Trophoblast cell (in vitro differentiated cells and primary cell): ENCODE measurements at regions not wholly inside any gene's neighbourhood (a gene's known extent, or its start where the extent isn't known, plus 50 kb on each side); places are given as distances from the start of the nearest gene placed in this dataset.
A peak's percentile ranks its signal among the peaks of the same experiment; 100 is the strongest.

ENCODE experiments used
- DNase-seq, 2 donors: peaks; one replicate each; pipeline ENCODE4 v3.0.0-alpha.2; 2016
- H2AFZ ChIP-seq: 2 replicates; pipeline ENCODE4 v1.6.1; 2013; ENCODE audit warnings: low read length, moderate library complexity, mild to moderate bottlenecking; ENCODE audit not compliant: insufficient read depth, poor library complexity
- H2AK5ac ChIP-seq: 2 replicates; pipeline ENCODE4 v1.6.1; 2013; ENCODE audit warnings: mild to moderate bottlenecking, low read length
- H2BK120ac ChIP-seq: 2 replicates; pipeline ENCODE4 v1.6.1; 2013; ENCODE audit warnings: low read length, mild to moderate bottlenecking, moderate library complexity; ENCODE audit not compliant: insufficient read depth, poor library complexity
- H2BK12ac ChIP-seq: 2 replicates; pipeline ENCODE4 v1.6.1; 2013; ENCODE audit warnings: mild to moderate bottlenecking, low read length, moderate library complexity
- H2BK5ac ChIP-seq: 2 replicates; pipeline ENCODE4 v1.6.1; 2013; ENCODE audit warnings: low read length, low read depth, moderate library complexity, mild to moderate bottlenecking; ENCODE audit not compliant: poor library complexity
- H3K14ac ChIP-seq: 2 replicates; pipeline ENCODE4 v1.6.1; 2013; ENCODE audit warnings: mild to moderate bottlenecking, low read length
- H3K18ac ChIP-seq: 2 replicates; pipeline ENCODE4 v1.6.1; 2013; ENCODE audit warnings: mild to moderate bottlenecking, low read length
- H3K23ac ChIP-seq: 2 replicates; pipeline ENCODE4 v1.6.1; 2013; ENCODE audit warnings: low read length
- H3K27ac ChIP-seq: 2 replicates; pipeline ENCODE4 v1.5.1; 2013; ENCODE audit warnings: low read depth, mild to moderate bottlenecking, inconsistent platforms, low read length, moderate library complexity
- H3K27me3 ChIP-seq: 2 replicates; pipeline ENCODE4 v1.6.1; 2013; ENCODE audit warnings: inconsistent platforms, mild to moderate bottlenecking, low read length, moderate library complexity; ENCODE audit not compliant: insufficient read depth
- H3K36me3 ChIP-seq, 2 experiments: 1 replicate in 1 of 2; 2 replicates in 1 of 2; pipeline ENCODE4 v1.6.1; 2013; ENCODE audit warnings: low read length in 2 of 2, mild to moderate bottlenecking in 2 of 2, moderate library complexity in 1 of 2; ENCODE audit not compliant: insufficient read depth in 2 of 2, control insufficient read depth in 1 of 2
- H3K4ac ChIP-seq: 2 replicates; pipeline ENCODE4 v1.6.1; 2013; ENCODE audit warnings: low read depth, mild to moderate bottlenecking, low read length, moderate library complexity
- H3K4me1 ChIP-seq, 2 experiments: 1 replicate in 1 of 2; 2 replicates in 1 of 2; pipeline ENCODE4 v1.6.1; 2013; ENCODE audit warnings: low read length in 2 of 2, mild to moderate bottlenecking in 2 of 2, moderate library complexity in 1 of 2; ENCODE audit not compliant: insufficient read depth in 2 of 2, control insufficient read depth in 1 of 2
- H3K4me2 ChIP-seq: 2 replicates; pipeline ENCODE4 v1.6.1; 2013; ENCODE audit warnings: inconsistent platforms, mild to moderate bottlenecking, low read length, moderate library complexity
- H3K4me3 ChIP-seq: 2 replicates; pipeline ENCODE4 v1.5.1; 2013; ENCODE audit warnings: mild to moderate bottlenecking, low read depth, low read length, inconsistent platforms
- H3K79me1 ChIP-seq: one replicate; pipeline ENCODE4 v1.6.1; 2013; ENCODE audit warnings: low read length
- H3K79me2 ChIP-seq: 2 replicates; pipeline ENCODE4 v1.6.1; 2013; ENCODE audit warnings: low read length, mild to moderate bottlenecking; ENCODE audit not compliant: control insufficient read depth, insufficient read depth, poor library complexity
- H3K9ac ChIP-seq: 2 replicates; pipeline ENCODE4 v1.6.1; 2013; ENCODE audit warnings: mild to moderate bottlenecking, low read length
- H3K9me3 ChIP-seq: 2 replicates; pipeline ENCODE4 v1.6.1; 2013; ENCODE audit warnings: low read depth, mild to moderate bottlenecking, control low read depth, inconsistent platforms, low read length; ENCODE audit not compliant: insufficient read depth
- H4K12ac ChIP-seq: 2 replicates; pipeline ENCODE4 v1.6.1; 2013; ENCODE audit warnings: low read depth, mild to moderate bottlenecking, low read length, moderate library complexity
- H4K8ac ChIP-seq: 2 replicates; pipeline ENCODE4 v1.6.1; 2013; ENCODE audit warnings: low read depth, mild to moderate bottlenecking, low read length, moderate library complexity
- H4K91ac ChIP-seq: one replicate; pipeline ENCODE4 v1.6.1; 2013; ENCODE audit warnings: low read depth, mild to moderate bottlenecking, low read length, moderate library complexity
- WGBS: extraction: QIAGEN DNeasy Blood & Tissue Kit; methylation state at CpG from one replicate; pipeline ENCODE4 v1.1.7; 2013; ENCODE audit warnings: missing lambda C conversion rate; ENCODE audit not compliant: insufficient read length, insufficient coverage; ENCODE audit errors: extremely low coverage; 5-methylcytosine and 5-hydroxymethylcytosine counted together

DNA sequence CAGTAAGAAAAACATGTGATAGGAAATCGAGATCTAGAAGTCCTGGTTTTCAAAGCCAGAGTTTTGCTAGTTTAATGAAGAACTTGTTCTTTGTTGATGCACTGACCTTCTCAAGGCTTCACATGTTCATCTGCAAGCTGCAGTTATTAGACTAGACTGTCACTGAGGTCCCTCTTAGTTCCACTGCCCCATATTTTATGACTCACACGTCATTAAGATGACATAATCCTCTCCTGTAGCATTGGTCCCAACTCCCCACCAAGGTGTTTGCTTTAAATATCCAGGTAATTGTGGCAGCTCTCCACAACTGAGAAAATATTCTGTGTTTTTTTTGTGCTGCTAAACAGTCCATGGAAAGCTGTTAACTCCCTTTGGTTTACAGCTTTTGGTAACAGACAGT is 149.7 kb downstream of the MREG start:
- H2BK12ac ChIP-seq: no peak overlapping the region
- H3K27ac ChIP-seq: no peak overlapping the region
- no peaks in the 10 kb centered on the region for H3K9me3 ChIP-seq
- no peak overlapping the region for H3K9ac ChIP-seq
- WGBS: no CpG with 5 or more reads among the region's 2 CpGs
- H3K4me2 ChIP-seq: no peak overlapping the region
- H3K36me3 ChIP-seq: no peaks in the 10 kb centered on the region
- H2BK5ac ChIP-seq: no peak overlapping the region
- no peak overlapping the region for H3K23ac ChIP-seq
- no peak overlapping the region for H2BK120ac ChIP-seq
- H4K8ac ChIP-seq: no peak overlapping the region
- DNase-seq: peak in 1 of 2 donors; percentile 12
- H3K18ac ChIP-seq: no peak overlapping the region
- no peak overlapping the region for H3K14ac ChIP-seq
- no peak overlapping the region for H4K12ac ChIP-seq
- no peaks in the 10 kb centered on the region for H3K27me3 ChIP-seq
- H2AK5ac ChIP-seq: no peak overlapping the region
- no peaks in the 10 kb centered on the region for H3K79me2 ChIP-seq
- no peak overlapping the region for H4K91ac ChIP-seq
- no peak overlapping the region for H3K4ac ChIP-seq
- H3K4me1 ChIP-seq: peaks cover 5 to 6% of the 10 kb centered on the region in 2 experiments
- no peak overlapping the region for H3K4me3 ChIP-seq
- no peak overlapping the region for H2AFZ ChIP-seq
- peaks cover 4% of the 10 kb centered on the region for H3K79me1 ChIP-seq

- H2AK5ac ChIP-seq: no peak overlapping the region
- no peak overlapping the region for H4K12ac ChIP-seq
- no peak overlapping the region for H3K23ac ChIP-seq
- peaks cover 4% of the 10 kb centered on the region for H3K79me1 ChIP-seq
- no peak overlapping the region for H2BK5ac ChIP-seq
- H4K8ac ChIP-seq: no peak overlapping the region
- no peak overlapping the region for H3K4me3 ChIP-seq
- no peak overlapping the region for H2AFZ ChIP-seq
- H3K79me2 ChIP-seq: no peaks in the 10 kb centered on the region
- WGBS: no CpG with 5 or more reads among the region's 3 CpGs
- H3K27me3 ChIP-seq: no peaks in the 10 kb centered on the region
- H2BK120ac ChIP-seq: no peak overlapping the region
- H3K4ac ChIP-seq: no peak overlapping the region
- H3K27ac ChIP-seq: no peak overlapping the region
- no peak for DNase-seq
- H3K18ac ChIP-seq: no peak overlapping the region
- peaks cover 5 to 6% of the 10 kb centered on the region in 2 experiments for H3K4me1 ChIP-seq
- no peak overlapping the region for H3K4me2 ChIP-seq
- H3K9me3 ChIP-seq: no peaks in the 10 kb centered on the region
- no peak overlapping the region for H3K14ac ChIP-seq
- H3K36me3 ChIP-seq: no peaks in the 10 kb centered on the region
- H4K91ac ChIP-seq: no peak overlapping the region
- H3K9ac ChIP-seq: no peak overlapping the region
- no peak overlapping the region for H2BK12ac ChIP-seq
Measured at GRCh38 chr2:215862351-215862771, 151.0 kb downstream of the MREG start.

- DNase-seq: no peak
- H2BK5ac ChIP-seq: no peak overlapping the region
- peaks cover 5 to 6% of the 10 kb centered on the region in 2 experiments for H3K4me1 ChIP-seq
- peak overlapping the region; percentile 8 for H2BK120ac ChIP-seq
- H3K4me2 ChIP-seq: no peak overlapping the region
- no peak overlapping the region for H4K8ac ChIP-seq
- no CpG with 5 or more reads among the region's 5 CpGs for WGBS
- H3K79me2 ChIP-seq: no peaks in the 10 kb centered on the region
- H3K14ac ChIP-seq: no peak overlapping the region
- no peak overlapping the region for H2AK5ac ChIP-seq
- H3K4ac ChIP-seq: no peak overlapping the region
- no peak overlapping the region for H3K27ac ChIP-seq
- H3K79me1 ChIP-seq: peaks cover 4% of the 10 kb centered on the region
- no peaks in the 10 kb centered on the region for H3K27me3 ChIP-seq
- no peaks in the 10 kb centered on the region for H3K9me3 ChIP-seq
- no peak overlapping the region for H3K4me3 ChIP-seq
- H4K12ac ChIP-seq: no peak overlapping the region
- H3K36me3 ChIP-seq: no peaks in the 10 kb centered on the region
- no peak overlapping the region for H3K23ac ChIP-seq
- H2AFZ ChIP-seq: no peak overlapping the region
- no peak overlapping the region for H2BK12ac ChIP-seq
- H3K9ac ChIP-seq: no peak overlapping the region
- H3K18ac ChIP-seq: no peak overlapping the region
- H4K91ac ChIP-seq: no peak overlapping the region
Measured at GRCh38 chr2:215861607-215862350, 151.6 kb downstream of the MREG start.

DNA sequence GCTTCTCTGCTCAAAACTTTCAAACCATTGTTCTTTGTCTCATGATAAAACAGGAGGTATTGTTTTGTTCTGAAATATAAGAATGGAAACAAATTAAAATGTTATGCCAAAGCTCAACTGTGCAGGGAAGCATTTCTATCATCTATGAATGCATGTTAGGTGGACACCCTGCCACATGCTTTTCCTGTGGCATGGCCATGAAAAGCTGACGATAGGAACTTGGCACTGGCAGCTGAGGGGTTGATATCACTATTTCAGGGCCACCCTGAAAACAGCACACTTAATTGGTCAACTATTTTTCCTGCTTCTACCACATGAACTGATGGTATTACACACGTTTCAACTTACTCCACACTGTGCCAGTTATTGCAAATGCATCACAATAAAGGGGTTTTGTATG is 157.3 kb downstream of the MREG start:
- Histone ChIP-seq H3K4me2 (no peak overlapping the region), H3K79me2 (no peaks in the 10 kb centered on the region), H2BK12ac (no peak overlapping the region), H3K18ac (no peak overlapping the region), H3K9ac (no peak overlapping the region), H3K4ac (no peak overlapping the region), H2AK5ac (no peak overlapping the region), H4K8ac (no peak overlapping the region), H2BK120ac (no peak overlapping the region), H3K36me3 (no peaks in the 10 kb centered on the region), H4K12ac (no peak overlapping the region), H3K27ac (no peak overlapping the region), H3K27me3 (no peaks in the 10 kb centered on the region), H4K91ac (no peak overlapping the region), H3K4me1 (peaks cover 5 to 6% of the 10 kb centered on the region in 2 experiments), H3K14ac (no peak overlapping the region), H3K23ac (no peak overlapping the region), H2BK5ac (no peak overlapping the region), H2AFZ (no peak overlapping the region), H3K79me1 (no peaks in the 10 kb centered on the region), H3K9me3 (peaks cover 2% of the 10 kb centered on the region), H3K4me3 (no peak overlapping the region)
- no CpG with 5 or more reads among the region's 2 CpGs for WGBS
- no peak for DNase-seq
